GM19238 (cell line): ENCODE measurements at regions not wholly inside any gene's neighbourhood (a gene's known extent, or its start where the extent isn't known, plus 50 kb on each side); places are given as distances from the start of the nearest gene placed in this dataset.

Source experiments
- DNase-seq: peaks from one replicate; pipeline ENCODE4 v3.0.0; 2011; ENCODE audit warnings: low spot score; ENCODE audit not compliant: insufficient read length

GRCh38 chr12:77629141-77629540 lies 201.6 kb upstream of the NAV3 start:
- no peak for DNase-seq

- DNase-seq: no peak
Measured at GRCh38 chr12:77625441-77625840, 205.3 kb upstream of the NAV3 start.

- no peak for DNase-seq
Measured at GRCh38 chr12:77619425-77619824, 211.3 kb upstream of the NAV3 start.

- DNase-seq: no peak
Measured at GRCh38 chr12:77617818-77618217, 212.9 kb upstream of the NAV3 start.

GRCh38 chr12:77615332-77615731 lies 215.4 kb upstream of the NAV3 start:
- no peak for DNase-seq

- DNase-seq: no peak
Measured at GRCh38 chr12:77613411-77613810, 217.3 kb upstream of the NAV3 start.

- DNase-seq: no peak
Measured at GRCh38 chr12:77610446-77610845, 220.2 kb upstream of the NAV3 start.

- no peak for DNase-seq
Measured at GRCh38 chr12:77609016-77609415, 221.7 kb upstream of the NAV3 start.

GRCh38 chr12:77608271-77608824 lies 222.3 kb upstream of the NAV3 start:
- no peak for DNase-seq

- no peak for DNase-seq
Measured at GRCh38 chr12:77606348-77606747, 224.3 kb upstream of the NAV3 start.

- DNase-seq: no peak
Measured at GRCh38 chr12:77603946-77604345, 226.7 kb upstream of the NAV3 start.

- no peak for DNase-seq
Measured at GRCh38 chr12:77601069-77601468, 229.6 kb upstream of the NAV3 start.

- no peak for DNase-seq
Measured at GRCh38 chr12:77600468-77600843, 230.2 kb upstream of the NAV3 start.

- DNase-seq: no peak
Measured at GRCh38 chr12:77599782-77600467, 230.8 kb upstream of the NAV3 start.

GRCh38 chr12:77594366-77594765 lies 236.3 kb upstream of the NAV3 start:
- DNase-seq: no peak

GRCh38 chr12:77592836-77593235 lies 237.9 kb upstream of the NAV3 start:
- no peak for DNase-seq

GRCh38 chr12:77591959-77592743 lies 238.5 kb upstream of the NAV3 start:
- DNase-seq: no peak

GRCh38 chr12:77590306-77590705 lies 240.4 kb upstream of the NAV3 start:
- no peak for DNase-seq

GRCh38 chr12:77584860-77585259 lies 245.8 kb upstream of the NAV3 start:
- DNase-seq: no peak

GRCh38 chr12:77578466-77579220 lies 252.1 kb upstream of the NAV3 start:
- DNase-seq: no peak

GRCh38 chr12:77577791-77578190 lies 252.9 kb upstream of the NAV3 start:
- DNase-seq: no peak

GRCh38 chr12:77575376-77575919 lies 255.2 kb upstream of the NAV3 start:
- DNase-seq: no peak
